ENCODE measurements at regions not wholly inside any gene's neighbourhood (a gene's known extent, or its start where the extent isn't known, plus 50 kb on each side); places are given as distances from the start of the nearest gene placed in this dataset.

GRCh38 chr12:107226126-107226525, 132.8 kb upstream of the CRY1 start:
- no peak for DNase-seq (ENCODE audit: low read depth)

DNA sequence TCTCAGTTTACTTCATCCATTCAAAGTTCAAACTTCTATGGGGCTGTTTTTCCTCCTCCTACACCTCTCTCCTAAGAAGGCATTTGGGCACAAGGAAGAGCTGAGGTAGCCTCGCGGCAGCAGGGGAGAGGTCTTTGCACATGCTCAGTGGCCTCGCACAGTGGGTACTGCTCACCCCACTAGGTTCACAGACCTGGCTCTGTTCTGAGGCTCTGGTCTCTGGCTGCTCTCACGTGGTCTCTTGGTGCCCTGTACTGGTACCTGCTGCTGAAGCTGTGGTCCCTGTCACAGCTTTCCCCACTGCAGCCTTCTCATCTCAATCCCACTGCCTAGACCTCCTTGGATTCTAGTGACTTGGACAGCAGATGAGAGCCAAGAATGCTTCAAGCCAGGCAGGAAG, 134.7 kb upstream of the CRY1 start:
- DNase-seq (ENCODE audit: low read depth): no peak

GRCh38 chr12:107229827-107230226, 136.5 kb upstream of the CRY1 start:
- no peak for DNase-seq (ENCODE audit: low read depth)

DNA sequence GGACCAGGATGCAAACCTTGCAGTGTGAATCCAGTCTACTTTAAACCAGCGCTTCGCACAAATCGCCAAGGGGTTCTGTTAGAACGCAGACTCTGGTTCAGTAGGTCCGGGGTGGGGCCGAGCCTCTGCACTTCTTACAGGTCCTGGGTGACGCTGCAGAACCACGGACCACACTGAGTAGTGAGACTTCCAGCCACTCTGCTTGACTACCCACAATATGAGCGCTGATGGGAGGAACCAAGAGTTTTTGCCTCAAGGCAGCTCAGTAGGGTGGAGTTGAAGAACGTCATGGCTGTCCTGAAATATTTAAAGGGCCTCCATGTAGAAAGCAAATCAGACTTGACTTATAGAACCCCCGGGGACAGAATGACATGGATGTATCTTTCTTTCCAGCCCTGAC, 138.0 kb upstream of the CRY1 start:
- DNase-seq (ENCODE audit: low read depth): no peak

DNA sequence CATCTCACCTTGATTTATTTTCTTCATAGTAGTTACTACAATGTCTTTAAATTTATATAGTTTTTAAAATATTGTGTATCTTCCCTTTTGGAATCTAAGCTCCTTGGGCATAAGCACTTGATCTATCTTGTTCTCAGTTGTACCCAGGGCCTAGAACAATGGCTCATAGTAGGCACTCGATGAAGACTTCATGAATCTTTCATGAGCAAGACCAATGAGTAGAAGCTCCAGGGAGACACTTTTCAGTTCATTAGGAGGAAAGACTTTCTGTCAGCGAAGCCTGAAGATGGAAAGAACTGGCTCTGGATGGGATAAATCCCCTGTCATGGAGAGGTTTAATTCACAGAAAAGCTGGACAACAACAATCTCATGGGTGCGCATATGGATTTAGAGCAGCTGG, 140.2 kb upstream of the CRY1 start:
- no peak for DNase-seq (ENCODE audit: low read depth)

DNA sequence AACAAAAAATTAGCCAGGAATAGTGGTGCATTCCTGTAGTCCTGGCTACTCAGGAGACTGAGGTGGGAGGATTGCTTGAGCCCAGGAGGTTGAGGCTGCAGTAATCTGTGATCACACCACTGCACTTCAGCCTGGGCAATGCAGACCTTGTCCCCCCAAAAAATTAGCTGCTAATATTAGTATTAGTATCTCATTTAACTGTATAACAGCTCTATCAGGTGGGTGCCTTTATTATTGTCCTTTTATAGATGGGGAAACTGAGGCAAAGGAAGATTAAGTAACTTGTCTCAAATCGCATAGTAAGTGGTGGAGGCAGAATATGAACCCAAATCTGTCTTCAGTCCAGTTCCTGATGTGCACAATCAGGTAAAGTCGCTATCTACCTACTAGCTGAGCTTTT, 142.3 kb upstream of the CRY1 start:
- no peak for DNase-seq (ENCODE audit: low read depth)

GRCh38 chr12:107236824-107237511, 143.6 kb upstream of the CRY1 start:
- DNase-seq (ENCODE audit: low read depth): no peak

- DNase-seq (ENCODE audit: low read depth): no peak
These were observed 144.9 kb upstream of the CRY1 start for GRCh38 chr12:107238296-107238695.

DNA sequence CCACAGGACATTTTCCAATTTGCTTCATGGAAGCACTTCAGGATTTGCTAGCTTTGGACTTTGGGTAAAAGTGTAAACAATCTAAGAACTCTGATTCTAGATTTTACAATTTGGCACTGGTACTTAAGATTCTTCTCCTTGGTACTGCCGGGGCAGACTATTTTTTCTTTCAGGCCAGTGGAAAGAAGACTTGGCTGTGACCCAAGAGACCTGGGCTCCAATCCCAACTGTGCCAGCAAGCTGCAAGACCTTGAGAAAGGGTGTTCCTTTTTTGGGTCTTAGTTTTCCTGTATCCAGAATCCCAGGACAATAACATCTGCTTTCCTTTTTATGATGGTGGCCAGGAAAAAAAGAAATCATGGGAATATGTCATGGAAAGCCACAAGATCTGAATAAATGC, 148.1 kb upstream of the CRY1 start:
- no peak for DNase-seq (ENCODE audit: low read depth)

DNA sequence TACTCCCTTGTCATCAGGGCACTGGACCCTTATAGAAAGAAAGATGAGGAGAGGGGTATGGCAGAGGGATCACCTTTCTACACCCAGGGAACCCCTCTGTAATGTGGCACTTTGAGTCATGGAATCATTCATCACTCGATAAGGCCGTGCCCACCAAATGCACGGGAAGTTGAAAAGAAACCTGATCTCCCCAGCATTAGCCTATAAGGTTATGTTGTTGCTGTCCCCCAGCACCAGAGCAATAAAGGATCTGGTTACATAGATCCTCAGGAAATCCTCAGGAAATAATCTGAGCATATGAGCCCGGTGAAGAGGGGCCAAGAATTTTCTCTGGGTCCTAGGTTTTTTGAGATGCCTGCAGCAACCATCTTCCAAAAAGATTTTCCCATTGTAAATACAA, 148.8 kb upstream of the CRY1 start:
- no peak for DNase-seq (ENCODE audit: low read depth)

GRCh38 chr12:107243341-107243740, 150.0 kb upstream of the CRY1 start:
- DNase-seq (ENCODE audit: low read depth): no peak

DNA sequence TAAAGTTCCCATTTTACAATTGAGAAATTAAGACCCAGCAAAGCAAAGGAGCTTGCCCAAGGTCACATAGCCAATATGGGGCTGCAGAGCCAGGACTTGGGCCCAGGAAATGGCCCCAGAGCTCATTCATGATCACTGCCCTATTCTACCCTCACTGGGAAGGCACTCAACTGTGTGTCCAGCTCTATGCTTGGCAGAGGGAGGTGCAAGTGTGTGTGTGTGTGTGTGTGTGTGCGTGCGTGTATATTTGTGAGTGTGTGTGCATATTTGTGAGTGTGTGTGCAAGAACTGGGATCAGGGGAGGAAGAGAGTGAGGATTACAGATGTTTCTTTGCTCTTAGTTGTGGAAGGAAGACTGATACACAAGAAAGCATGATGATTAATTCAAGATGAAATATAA, 151.2 kb upstream of the CRY1 start:
- DNase-seq (ENCODE audit: low read depth): no peak

- no peak for DNase-seq (ENCODE audit: low read depth)
These were observed 154.3 kb upstream of the CRY1 start for GRCh38 chr12:107247650-107248049.

- DNase-seq (ENCODE audit: low read depth): no peak
These were observed 154.8 kb upstream of the CRY1 start for GRCh38 chr12:107248187-107248586.

- no peak for DNase-seq (ENCODE audit: low read depth)
These were observed 157.9 kb upstream of the CRY1 start for GRCh38 chr12:107251288-107251687.

DNA sequence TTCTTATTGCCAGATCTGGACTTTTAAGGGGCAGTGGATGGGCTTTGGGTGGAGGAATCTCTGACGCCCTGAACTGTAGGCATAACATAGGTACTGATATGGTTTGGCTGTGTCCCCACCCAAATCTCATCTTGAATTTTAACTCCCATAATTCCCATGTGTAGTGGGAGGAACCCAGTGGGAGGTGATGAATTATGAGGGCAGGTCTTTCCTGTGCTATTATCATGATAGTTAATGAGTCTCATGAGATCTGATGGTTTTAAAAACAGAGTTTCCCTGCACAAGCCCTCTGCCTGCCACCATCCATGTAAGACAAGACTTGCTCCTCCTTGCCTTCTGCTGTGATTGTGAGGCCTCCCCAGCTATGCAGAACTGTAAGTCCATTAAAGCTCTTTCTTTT, 160.0 kb upstream of the CRY1 start:
- no peak for DNase-seq (ENCODE audit: low read depth)

- DNase-seq (ENCODE audit: low read depth): no peak
These were observed 161.0 kb upstream of the CRY1 start for GRCh38 chr12:107254258-107254856.

GRCh38 chr12:107258780-107259179, 165.4 kb upstream of the CRY1 start:
- DNase-seq (ENCODE audit: low read depth): no peak

- no peak for DNase-seq (ENCODE audit: low read depth)
These were observed 170.6 kb upstream of the CRY1 start for GRCh38 chr12:107263980-107264379.

- DNase-seq (ENCODE audit: low read depth): no peak
These were observed 171.3 kb upstream of the CRY1 start for GRCh38 chr12:107264667-107265066.

DNA sequence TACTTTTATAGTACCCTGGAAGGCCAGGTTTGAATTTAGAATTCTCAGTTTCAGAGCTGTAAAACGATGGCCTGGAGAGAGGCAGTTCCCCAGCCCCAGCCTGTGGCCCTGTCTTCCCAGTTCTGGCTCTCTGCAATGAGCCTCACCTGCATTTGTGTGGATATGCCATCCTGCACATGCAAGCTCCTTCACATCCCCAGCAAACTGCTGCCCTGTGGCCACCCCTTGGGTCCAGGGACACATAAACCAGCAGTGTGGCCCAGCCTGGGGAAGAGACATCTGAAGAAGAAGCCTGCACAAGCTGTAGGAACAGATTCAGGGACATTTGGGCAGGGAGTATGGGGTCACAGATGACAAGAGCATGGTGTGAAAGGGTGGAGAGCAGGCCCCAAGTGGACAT, 174.3 kb upstream of the CRY1 start:
- DNase-seq (ENCODE audit: low read depth): no peak

- DNase-seq (ENCODE audit: low read depth): no peak
These were observed 178.2 kb upstream of the CRY1 start for GRCh38 chr12:107271523-107271922.

GRCh38 chr12:107275530-107275929, 182.2 kb upstream of the CRY1 start:
- DNase-seq (ENCODE audit: low read depth): no peak

DNA sequence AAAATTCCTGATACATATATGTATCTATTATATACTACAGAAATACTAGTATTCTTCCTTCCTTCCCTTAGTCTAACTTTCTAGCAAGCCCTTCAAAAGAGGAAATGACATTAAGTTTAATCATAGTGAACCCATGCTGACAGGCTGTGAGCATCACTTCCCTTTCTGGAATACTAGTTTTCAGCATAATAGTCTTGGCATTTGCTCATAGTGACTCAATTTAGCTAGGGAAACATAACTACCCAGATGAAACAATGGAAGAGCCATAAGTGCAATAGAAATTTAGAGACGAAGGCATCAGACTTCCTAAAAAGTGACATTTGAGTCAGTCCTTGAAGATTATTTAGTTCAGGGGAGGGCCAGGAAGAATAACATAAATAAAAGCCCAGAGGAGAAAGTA, 184.5 kb upstream of the CRY1 start:
- peak; percentile 24 for DNase-seq (ENCODE audit: low read depth)

Measured in non-pigmented ciliary epithelial cell (primary cell).